Heart right ventricle (tissue), 16 donors: ENCODE measurements at regions not wholly inside any gene's neighbourhood (a gene's known extent, or its start where the extent isn't known, plus 50 kb on each side); places are given as distances from the start of the nearest gene placed in this dataset.

ENCODE experiments used
- ATAC-seq, 8 donors: fragments of 200-7000 bp; cut with Tn5 transposase; one replicate each; pipeline ENCODE4 v1.9.1; 2020; ENCODE audit warnings: mild to moderate bottlenecking in 8 of 8, moderate library complexity in 8 of 8, moderate number of reproducible peaks in 1 of 8
- DNase-seq, 2 donors: peaks; one replicate each; pipeline ENCODE4 v3.0.0-alpha.2; 2020
- H3K27ac ChIP-seq, 10 donors: fragments of 200-600 bp; sonication (generic) in 2 of 10; one replicate each; pipeline versions ENCODE4 v1.5.0 to v1.8.0; 2020 to 2022; ENCODE audit warnings: mild to moderate bottlenecking in 3 of 10
- H3K27me3 ChIP-seq, 7 donors: fragments of 200-600 bp; one replicate each; pipeline ENCODE4 v1.8.0; 2021 to 2022; ENCODE audit warnings: mild to moderate bottlenecking in 2 of 7
- H3K36me3 ChIP-seq, 9 donors: fragments of 200-600 bp; sonication (generic) in 1 of 9; one replicate each; pipeline versions ENCODE4 v1.5.0 to v1.8.0; 2020 to 2022; ENCODE audit warnings: mild to moderate bottlenecking in 2 of 9
- H3K4me1 ChIP-seq, 9 donors: fragments of 200-600 bp; sonication (generic) in 1 of 9; one replicate each; pipeline versions ENCODE4 v1.5.0 to v1.8.0; 2020 to 2022; ENCODE audit warnings: mild to moderate bottlenecking in 4 of 9
- H3K4me3 ChIP-seq, 10 donors: fragments of 200-600 bp; sonication (generic) in 2 of 10; one replicate each; pipeline versions ENCODE4 v1.5.0 to v1.8.0; 2020 to 2022; ENCODE audit warnings: mild to moderate bottlenecking in 7 of 10, moderate library complexity in 2 of 10
- H3K9me3 ChIP-seq, 11 donors: fragments of 200-600 bp in 10 of 11; sonication (generic) in 2 of 11; one replicate each; pipeline versions ENCODE4 v1.5.0 to v1.8.0; 2013 to 2022; ENCODE audit warnings: mild to moderate bottlenecking in 2 of 11, control low read depth in 1 of 11, moderate library complexity in 1 of 11
- WGBS, 2 donors: extraction: QIAGEN DNeasy Blood & Tissue Kit; methylation state at CpG; one replicate each; pipeline ENCODE4 v1.1.7; 2013; ENCODE audit warnings: inconsistent platforms in 1 of 2; 5-methylcytosine and 5-hydroxymethylcytosine counted together
- intact Hi-C, 10 donors: fragments of 100-400 bp; cut with DNase I; formaldehyde crosslinking; loops; one replicate each; pipeline versions ENCODE4 v1.11.1 to v1.14.2; 2022
- TF ChIP-seq, protein P1 (sequence below), 9 donors: fragments of 200-600 bp; sonication (generic) in 2 of 9; IDR thresholded peaks; one replicate each; pipeline versions ENCODE4 v1.5.0 to v1.8.0; 2021 to 2022; ENCODE audit warnings: antibody characterized with exemption in 9 of 9, mild to moderate bottlenecking in 5 of 9, moderate library complexity in 1 of 9
- donor health status: Arrhythmogenic right ventricular cardiomyopathy.
- donor health status: ischemic (EF 13 %, LVEDD 7.1; RV severe dilation, severe dysfunction).
- donor health status: healthy with polysubstance abuse.
- donor health status: DM: no; HTN: yes; CAD: no.
- donor health status: DM: no; HTN: no; CAD: no.
- donor health status: ischemic (EF 25% LVEDD 6.9; RV normal size, moderate dysfunction).
- donor health status: ischemic (EF 25% LVEDD 5.7; RV mildly dilated, moderate dysfunction).
- donor health status: healthy.
- donor health status: DM: yes; HTN: yes; CAD: no.
- donor health status: Ischemic cardiomyopathy.
- donor health status: ischemic (EF 35%, LVEDD 5.7; RV mildly dilated, moderate dysfunction).
- donor health status: nonischemic (EF 11% LVEDD 7.7; RV severe dilation, severe dysfunction).
- donor health status: DM: yes; HTN: yes; CAD: no.
- donor health status: PGD.
- donor health status: ischemic (EF 29% LVEDD 5.4; RV normal size, mild dysfunction).
- donor health status: nonischemic (EF 23%, LVEDD 6.1; RV moderate dilation, normal function).

- intact Hi-C loops = no loop called here
- 83 to 87% methylated on average over 8 of the region's 8 CpGs for WGBS, 2 donors
- TF ChIP-seq, protein P1, sequence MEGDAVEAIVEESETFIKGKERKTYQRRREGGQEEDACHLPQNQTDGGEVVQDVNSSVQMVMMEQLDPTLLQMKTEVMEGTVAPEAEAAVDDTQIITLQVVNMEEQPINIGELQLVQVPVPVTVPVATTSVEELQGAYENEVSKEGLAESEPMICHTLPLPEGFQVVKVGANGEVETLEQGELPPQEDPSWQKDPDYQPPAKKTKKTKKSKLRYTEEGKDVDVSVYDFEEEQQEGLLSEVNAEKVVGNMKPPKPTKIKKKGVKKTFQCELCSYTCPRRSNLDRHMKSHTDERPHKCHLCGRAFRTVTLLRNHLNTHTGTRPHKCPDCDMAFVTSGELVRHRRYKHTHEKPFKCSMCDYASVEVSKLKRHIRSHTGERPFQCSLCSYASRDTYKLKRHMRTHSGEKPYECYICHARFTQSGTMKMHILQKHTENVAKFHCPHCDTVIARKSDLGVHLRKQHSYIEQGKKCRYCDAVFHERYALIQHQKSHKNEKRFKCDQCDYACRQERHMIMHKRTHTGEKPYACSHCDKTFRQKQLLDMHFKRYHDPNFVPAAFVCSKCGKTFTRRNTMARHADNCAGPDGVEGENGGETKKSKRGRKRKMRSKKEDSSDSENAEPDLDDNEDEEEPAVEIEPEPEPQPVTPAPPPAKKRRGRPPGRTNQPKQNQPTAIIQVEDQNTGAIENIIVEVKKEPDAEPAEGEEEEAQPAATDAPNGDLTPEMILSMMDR (IDR thresholded peaks at IDR 0.05) = no peak
- no peaks in the 10 kb centered on the region for H3K4me1 ChIP-seq
- DNase-seq (no peak), ATAC-seq (no peak)
- H3K36me3 ChIP-seq = no peaks in the 10 kb centered on the region
- H3K9me3 ChIP-seq = no peaks in the 10 kb centered on the region
- H3K27ac ChIP-seq = no peak overlapping the region
- no peak overlapping the region for H3K4me3 ChIP-seq
- peaks cover 0 to 6% (median 0%) of the 10 kb centered on the region in 7 donors for H3K27me3 ChIP-seq
Measured at GRCh38 chr2:129055242-129055641, 736.6 kb upstream of the HS6ST1 start.

GRCh38 chr2:129055824-129056223, 737.2 kb upstream of the HS6ST1 start:
- no peaks in the 10 kb centered on the region for H3K9me3 ChIP-seq
- DNase-seq = no peak
- TF ChIP-seq, protein P1 (IDR thresholded peaks at IDR 0.05) = no peak
- no peaks in the 10 kb centered on the region for H3K36me3 ChIP-seq
- WGBS, 2 donors = 74 to 81% methylated on average over 6 of the region's 6 CpGs
- no peak overlapping the region for H3K4me3 ChIP-seq
- H3K27me3 ChIP-seq = peaks cover 0 to under 1% (median 0%) of the 10 kb centered on the region in 7 donors
- no peak for ATAC-seq
- H3K4me1 ChIP-seq = no peaks in the 10 kb centered on the region
- intact Hi-C loops = no loop called here
- H3K27ac ChIP-seq = no peak overlapping the region

DNA sequence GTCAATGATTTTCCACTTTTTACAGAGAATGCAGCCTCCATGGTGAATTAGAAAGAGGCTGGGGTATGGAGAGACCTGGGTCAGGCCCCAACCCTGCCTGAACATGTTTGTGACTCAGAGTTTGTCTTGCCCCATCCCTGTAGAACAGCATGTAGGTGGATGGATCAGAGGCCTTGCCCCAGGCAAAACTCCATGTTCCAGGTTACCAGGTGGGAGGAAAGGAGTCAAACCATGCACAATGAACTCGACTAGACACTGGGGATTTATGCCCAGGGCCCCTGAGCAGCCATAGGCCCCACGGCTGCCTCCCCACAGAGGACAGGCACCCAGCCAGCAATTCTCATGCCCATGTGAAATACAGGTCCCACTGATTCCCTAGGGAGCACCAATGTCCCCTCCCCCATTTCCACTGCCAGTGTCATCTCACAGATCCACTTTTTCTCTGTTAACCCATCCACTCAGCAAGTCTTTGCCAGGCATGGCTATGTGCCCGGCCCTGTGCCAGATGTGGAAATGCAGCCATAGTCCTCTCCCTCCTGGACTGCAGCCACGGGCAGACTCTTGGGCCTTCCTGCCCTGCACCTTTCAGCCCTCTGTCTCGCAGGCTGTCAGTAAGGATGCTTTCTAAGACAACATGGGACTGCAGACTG, 737.8 kb upstream of the HS6ST1 start:
- Histone ChIP-seq H3K4me1 (no peaks in the 10 kb centered on the region), H3K9me3 (no peaks in the 10 kb centered on the region), H3K27ac (no peak overlapping the region), H3K4me3 (no peak overlapping the region), H3K27me3 (no peaks in the 10 kb centered on the region), H3K36me3 (no peaks in the 10 kb centered on the region)
- DNase-seq (no peak), ATAC-seq (no peak)
- intact Hi-C loops = no loop called here
- 79 to 87% methylated on average over 5 of the region's 5 CpGs for WGBS, 2 donors
- TF ChIP-seq, protein P1 (IDR thresholded peaks at IDR 0.05) = no peak

GRCh38 chr2:129056959-129057317, 738.3 kb upstream of the HS6ST1 start:
- TF ChIP-seq, protein P1 (IDR thresholded peaks at IDR 0.05) = no peak
- H3K4me3 ChIP-seq = no peak overlapping the region
- H3K27ac ChIP-seq = no peak overlapping the region
- ATAC-seq (no peak), DNase-seq (no peak)
- intact Hi-C loops = no loop called here
- H3K9me3 ChIP-seq = no peaks in the 10 kb centered on the region
- WGBS, 2 donors = 76 to 90% methylated on average over 2 of the region's 2 CpGs
- no peaks in the 10 kb centered on the region for H3K36me3 ChIP-seq
- H3K4me1 ChIP-seq = no peaks in the 10 kb centered on the region
- no peaks in the 10 kb centered on the region for H3K27me3 ChIP-seq
